Natural killer cell treated with Interleukin-12 subunit alpha and Interleukin-12 subunit beta and Interleukin-15 and Interleukin-18, amount 100 ng/mL, for 72 hours (primary cell): ENCODE measurements at regions not wholly inside any gene's neighbourhood (a gene's known extent, or its start where the extent isn't known, plus 50 kb on each side); places are given as distances from the start of the nearest gene placed in this dataset.
A peak's percentile ranks its signal among the peaks of the same experiment; 100 is the strongest.

Source experiments
- ATAC-seq, 2 donors: fragments of 150-1000 bp; cut with Tn5 transposase in 1 of 2; sonication (Bioruptor Pico), chemical (Tn5 transposase) in 1 of 2; 2 replicates each; pipeline ENCODE4 v1.10.0; 2021
- DNase-seq: peaks from one replicate; pipeline ENCODE4 v3.0.0; 2022; ENCODE audit warnings: low spot score
- H3K27ac Mint-ChIP-seq, 2 donors: 1 replicate in 1 of 2; 2 replicates in 1 of 2; pipeline ENCODE4 v1.8.0; 2022; ENCODE audit warnings: mixed read lengths in 2 of 2, mild to moderate bottlenecking in 1 of 2, moderate library complexity in 1 of 2
- H3K27me3 Mint-ChIP-seq, 2 donors: 1 replicate in 1 of 2; 2 replicates in 1 of 2; pipeline ENCODE4 v1.8.0; 2022; ENCODE audit warnings: mixed read lengths in 2 of 2
- H3K36me3 Mint-ChIP-seq: one replicate; pipeline ENCODE4 v1.8.0; 2022; ENCODE audit warnings: mixed read lengths
- H3K4me1 Mint-ChIP-seq, 2 donors: 1 replicate in 1 of 2; 2 replicates in 1 of 2; pipeline ENCODE4 v1.8.0; 2022; ENCODE audit warnings: low read depth in 2 of 2, mixed read lengths in 2 of 2, mild to moderate bottlenecking in 1 of 2
- H3K4me3 Mint-ChIP-seq: one replicate; pipeline ENCODE4 v1.8.0; 2022; ENCODE audit warnings: mixed read lengths
- H3K9me3 Mint-ChIP-seq: 2 replicates; pipeline ENCODE4 v1.8.0; 2022; ENCODE audit warnings: mixed read lengths

- no peak for ATAC-seq
- no peak for DNase-seq
- Mint-ChIP-seq H3K36me3 (no peaks in the 10 kb centered on the region), H3K4me1 (no peaks in the 10 kb centered on the region), H3K4me3 (no peak overlapping the region), H3K27ac (no peak overlapping the region), H3K9me3 (no peaks in the 10 kb centered on the region), H3K27me3 (peaks cover 0 to 11% of the 10 kb centered on the region in 2 donors)
These were observed 50.3 kb upstream of the CABCOCO1 start for GRCh38 chr10:61612450-61612849.

GRCh38 chr10:61612009-61612408 is 50.7 kb upstream of the CABCOCO1 start:
- Mint-ChIP-seq H3K27ac (no peak overlapping the region), H3K4me1 (no peaks in the 10 kb centered on the region), H3K36me3 (no peaks in the 10 kb centered on the region), H3K9me3 (no peaks in the 10 kb centered on the region), H3K27me3 (peaks cover 0 to 11% of the 10 kb centered on the region in 2 donors), H3K4me3 (no peak overlapping the region)
- ATAC-seq = no peak
- DNase-seq = no peak

- Mint-ChIP-seq H3K27me3 (peaks cover 5 to 29% of the 10 kb centered on the region in 2 donors), H3K4me3 (no peak overlapping the region), H3K36me3 (no peaks in the 10 kb centered on the region), H3K4me1 (no peaks in the 10 kb centered on the region), H3K9me3 (no peaks in the 10 kb centered on the region), H3K27ac (no peak overlapping the region)
- DNase-seq (no peak), ATAC-seq (no peak)
These were observed 53.0 kb upstream of the CABCOCO1 start for GRCh38 chr10:61609701-61610100.

GRCh38 chr10:61608255-61609033 is 54.3 kb upstream of the CABCOCO1 start:
- no peaks in the 10 kb centered on the region for H3K36me3 Mint-ChIP-seq
- H3K27ac Mint-ChIP-seq = no peak overlapping the region
- peaks cover 6 to 37% of the 10 kb centered on the region in 2 donors for H3K27me3 Mint-ChIP-seq
- no peaks in the 10 kb centered on the region for H3K9me3 Mint-ChIP-seq
- ATAC-seq (no peak), DNase-seq (no peak)
- H3K4me3 Mint-ChIP-seq = no peak overlapping the region
- no peaks in the 10 kb centered on the region for H3K4me1 Mint-ChIP-seq

GRCh38 chr10:61606959-61607907 is 55.5 kb upstream of the CABCOCO1 start:
- DNase-seq (no peak), ATAC-seq (no peak)
- H3K4me3 Mint-ChIP-seq = no peak overlapping the region
- no peaks in the 10 kb centered on the region for H3K36me3 Mint-ChIP-seq
- no peak overlapping the region for H3K27ac Mint-ChIP-seq
- no peaks in the 10 kb centered on the region for H3K9me3 Mint-ChIP-seq
- H3K27me3 Mint-ChIP-seq = peaks cover 7 to 37% of the 10 kb centered on the region in 2 donors
- no peaks in the 10 kb centered on the region for H3K4me1 Mint-ChIP-seq

- H3K27ac Mint-ChIP-seq = no peak overlapping the region
- H3K4me3 Mint-ChIP-seq = no peak overlapping the region
- no peaks in the 10 kb centered on the region for H3K9me3 Mint-ChIP-seq
- ATAC-seq (no peak), DNase-seq (no peak)
- peaks cover 7 to 26% of the 10 kb centered on the region in 2 donors for H3K27me3 Mint-ChIP-seq
- H3K4me1 Mint-ChIP-seq = no peaks in the 10 kb centered on the region
- H3K36me3 Mint-ChIP-seq = no peaks in the 10 kb centered on the region
These were observed 57.5 kb upstream of the CABCOCO1 start for GRCh38 chr10:61605221-61605620.

DNA sequence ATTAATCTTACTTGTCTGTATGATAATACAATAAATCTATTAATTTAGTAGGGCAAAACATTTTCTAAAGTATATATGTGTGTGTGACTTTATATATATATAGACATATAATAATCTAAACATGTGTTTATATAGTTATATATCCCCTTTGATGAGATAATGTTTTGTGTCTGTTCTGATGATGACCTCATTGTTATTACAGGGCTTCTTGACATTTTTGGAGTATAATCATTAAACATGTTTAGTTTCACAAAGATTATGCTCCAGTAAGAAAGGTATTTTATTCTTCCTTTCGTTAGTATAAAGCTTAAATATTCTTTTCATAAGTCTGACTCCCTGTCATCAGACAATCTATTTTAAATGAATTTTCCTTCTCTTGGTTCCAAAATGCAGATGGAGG is 62.3 kb upstream of the CABCOCO1 start:
- Mint-ChIP-seq H3K9me3 (no peaks in the 10 kb centered on the region), H3K4me3 (no peak overlapping the region), H3K4me1 (no peaks in the 10 kb centered on the region), H3K27ac (no peak overlapping the region), H3K27me3 (peaks cover 10 to 15% of the 10 kb centered on the region in 2 donors), H3K36me3 (no peaks in the 10 kb centered on the region)
- ATAC-seq (no peak), DNase-seq (no peak)

DNA sequence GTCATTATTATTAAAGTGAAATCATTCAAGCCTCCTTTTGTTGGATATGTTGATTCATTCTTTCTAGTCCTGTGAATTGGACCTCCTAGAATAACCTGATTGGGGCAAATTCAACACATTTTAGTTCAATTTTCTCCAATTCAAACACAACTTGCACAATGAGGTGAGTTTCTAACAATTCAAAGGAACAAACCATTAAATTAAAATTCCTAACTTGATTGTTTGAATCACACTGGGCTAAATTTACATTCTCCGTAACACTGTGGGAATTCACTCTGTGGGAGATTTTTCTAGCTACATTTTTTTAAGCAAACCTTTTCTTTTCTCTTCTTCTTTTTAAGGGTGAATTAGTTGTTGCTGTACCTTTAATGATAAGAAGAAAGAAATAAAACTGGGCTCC is 68.3 kb upstream of the CABCOCO1 start:
- DNase-seq (no peak), ATAC-seq (no peak)
- H3K36me3 Mint-ChIP-seq = no peaks in the 10 kb centered on the region
- H3K9me3 Mint-ChIP-seq = no peaks in the 10 kb centered on the region
- no peaks in the 10 kb centered on the region for H3K4me1 Mint-ChIP-seq
- no peak overlapping the region for H3K4me3 Mint-ChIP-seq
- H3K27ac Mint-ChIP-seq = no peak overlapping the region
- peaks cover 0 to 3% of the 10 kb centered on the region in 2 donors for H3K27me3 Mint-ChIP-seq

GRCh38 chr10:61592581-61592980 is 70.1 kb upstream of the CABCOCO1 start:
- no peak overlapping the region for H3K27ac Mint-ChIP-seq
- ATAC-seq (peak in 1 of 2 donors; percentile 33), DNase-seq (no peak)
- no peaks in the 10 kb centered on the region for H3K9me3 Mint-ChIP-seq
- no peaks in the 10 kb centered on the region for H3K36me3 Mint-ChIP-seq
- H3K4me3 Mint-ChIP-seq = no peak overlapping the region
- H3K27me3 Mint-ChIP-seq = peaks cover under 1 to 4% of the 10 kb centered on the region in 2 donors
- H3K4me1 Mint-ChIP-seq = no peaks in the 10 kb centered on the region

GRCh38 chr10:61589547-61590243 is 73.0 kb upstream of the CABCOCO1 start:
- DNase-seq (no peak), ATAC-seq (no peak)
- Mint-ChIP-seq H3K9me3 (no peaks in the 10 kb centered on the region), H3K27me3 (peaks cover 0 to 11% of the 10 kb centered on the region in 2 donors), H3K4me3 (no peak overlapping the region), H3K27ac (no peak overlapping the region), H3K4me1 (no peaks in the 10 kb centered on the region), H3K36me3 (no peaks in the 10 kb centered on the region)

GRCh38 chr10:61588770-61589211 is 73.9 kb upstream of the CABCOCO1 start:
- DNase-seq (no peak), ATAC-seq (no peak)
- Mint-ChIP-seq H3K9me3 (no peaks in the 10 kb centered on the region), H3K36me3 (no peaks in the 10 kb centered on the region), H3K27ac (no peak overlapping the region), H3K4me1 (no peaks in the 10 kb centered on the region), H3K4me3 (no peak overlapping the region), H3K27me3 (peaks cover 0 to 11% of the 10 kb centered on the region in 2 donors)

DNA sequence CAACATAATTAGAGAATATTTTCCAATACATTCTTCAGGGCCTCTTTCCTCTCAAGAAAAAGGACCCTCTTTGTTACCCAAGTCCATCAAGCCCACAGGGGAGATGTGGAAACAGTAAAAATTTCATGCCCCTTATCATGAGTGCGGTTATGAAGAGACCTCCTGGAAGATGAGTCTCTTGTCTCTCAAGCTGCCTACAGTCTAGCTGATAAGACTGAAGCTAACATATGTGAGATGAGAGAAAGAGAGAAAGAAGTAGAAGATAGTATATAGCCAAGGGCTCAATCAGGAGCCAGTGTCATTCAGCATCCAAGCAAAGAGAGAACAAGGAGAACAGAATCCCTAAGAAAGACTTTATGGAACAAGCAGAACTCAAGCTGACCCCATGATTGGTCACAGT is 75.9 kb upstream of the CABCOCO1 start:
- H3K4me3 Mint-ChIP-seq = no peak overlapping the region
- no peaks in the 10 kb centered on the region for H3K36me3 Mint-ChIP-seq
- H3K4me1 Mint-ChIP-seq = no peaks in the 10 kb centered on the region
- no peak overlapping the region for H3K27ac Mint-ChIP-seq
- no peak for ATAC-seq
- no peaks in the 10 kb centered on the region for H3K9me3 Mint-ChIP-seq
- peaks cover 0 to 11% of the 10 kb centered on the region in 2 donors for H3K27me3 Mint-ChIP-seq
- no peak for DNase-seq

DNA sequence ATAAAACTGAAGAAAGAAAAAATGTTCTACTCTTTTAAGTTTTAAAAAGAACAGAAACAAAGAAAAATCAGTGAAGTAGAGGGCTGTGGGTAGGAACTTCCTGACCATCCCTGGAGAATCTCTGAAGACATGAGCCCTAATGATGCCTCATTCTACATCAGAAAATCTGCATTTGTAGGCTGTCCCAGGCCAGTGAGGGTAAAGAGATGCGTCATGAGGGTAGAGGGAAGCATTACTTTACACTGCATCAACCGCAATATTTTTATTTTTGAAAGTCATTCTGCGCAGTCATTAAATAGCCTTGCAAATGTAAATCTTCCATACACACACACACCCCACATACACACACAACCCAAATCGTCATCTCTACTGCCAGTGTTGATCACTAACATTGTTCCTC is 82.1 kb upstream of the CABCOCO1 start:
- ATAC-seq = no peak
- H3K4me1 Mint-ChIP-seq = no peaks in the 10 kb centered on the region
- H3K4me3 Mint-ChIP-seq = no peak overlapping the region
- H3K27ac Mint-ChIP-seq = no peak overlapping the region
- no peaks in the 10 kb centered on the region for H3K36me3 Mint-ChIP-seq
- no peak for DNase-seq
- H3K9me3 Mint-ChIP-seq = no peaks in the 10 kb centered on the region
- peaks cover 2 to 7% of the 10 kb centered on the region in 2 donors for H3K27me3 Mint-ChIP-seq
